OCI-LY7 (cell line): ENCODE measurements at regions not wholly inside any gene's neighbourhood (a gene's known extent, or its start where the extent isn't known, plus 50 kb on each side); places are given as distances from the start of the nearest gene placed in this dataset.

ENCODE experiments used
- EZH2phosphoT487 ChIP-seq: fragments of 200-600 bp; sonication (generic); IDR thresholded peaks from 2 replicates; pipeline ENCODE4 v1.6.1; 2018; ENCODE audit warnings: low read depth, borderline replicate concordance, mild to moderate bottlenecking, mixed run types, antibody characterized with exemption, low read length, moderate library complexity, mixed read lengths
- TF ChIP-seq, protein P1 (sequence below): fragments of 200-600 bp; sonication (generic); conservative IDR thresholded peaks from 2 replicates; pipeline ENCODE4 v1.5.1; 2014; ENCODE audit warnings: mild to moderate bottlenecking, antibody characterized with exemption, low read length, moderate library complexity, mixed read lengths

DNA sequence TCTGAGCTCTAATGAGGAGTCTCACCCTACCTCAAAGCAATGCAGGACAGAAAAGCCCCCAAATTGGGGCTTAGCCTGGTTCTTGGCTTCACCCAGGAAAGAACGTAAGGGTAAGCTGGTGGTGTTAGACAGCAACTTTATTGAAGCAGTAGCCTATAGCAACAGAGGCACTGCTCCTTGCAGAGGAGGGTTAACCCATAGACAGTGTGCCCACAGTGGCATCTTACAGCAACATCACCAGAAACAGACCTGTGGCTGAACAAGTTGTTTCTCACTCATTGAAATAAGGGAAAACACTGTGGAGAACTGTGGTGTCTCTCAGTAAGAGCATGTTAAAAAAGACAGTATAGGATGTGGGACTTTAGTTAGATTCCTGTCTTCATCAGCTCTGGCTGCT lies 80.4 kb upstream of the SPTLC3 start:
- TF ChIP-seq, protein P1, sequence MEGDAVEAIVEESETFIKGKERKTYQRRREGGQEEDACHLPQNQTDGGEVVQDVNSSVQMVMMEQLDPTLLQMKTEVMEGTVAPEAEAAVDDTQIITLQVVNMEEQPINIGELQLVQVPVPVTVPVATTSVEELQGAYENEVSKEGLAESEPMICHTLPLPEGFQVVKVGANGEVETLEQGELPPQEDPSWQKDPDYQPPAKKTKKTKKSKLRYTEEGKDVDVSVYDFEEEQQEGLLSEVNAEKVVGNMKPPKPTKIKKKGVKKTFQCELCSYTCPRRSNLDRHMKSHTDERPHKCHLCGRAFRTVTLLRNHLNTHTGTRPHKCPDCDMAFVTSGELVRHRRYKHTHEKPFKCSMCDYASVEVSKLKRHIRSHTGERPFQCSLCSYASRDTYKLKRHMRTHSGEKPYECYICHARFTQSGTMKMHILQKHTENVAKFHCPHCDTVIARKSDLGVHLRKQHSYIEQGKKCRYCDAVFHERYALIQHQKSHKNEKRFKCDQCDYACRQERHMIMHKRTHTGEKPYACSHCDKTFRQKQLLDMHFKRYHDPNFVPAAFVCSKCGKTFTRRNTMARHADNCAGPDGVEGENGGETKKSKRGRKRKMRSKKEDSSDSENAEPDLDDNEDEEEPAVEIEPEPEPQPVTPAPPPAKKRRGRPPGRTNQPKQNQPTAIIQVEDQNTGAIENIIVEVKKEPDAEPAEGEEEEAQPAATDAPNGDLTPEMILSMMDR: no peak
- TF ChIP-seq EZH2phosphoT487: no peak
